DMS79 (cell line): ENCODE measurements at regions not wholly inside any gene's neighbourhood (a gene's known extent, or its start where the extent isn't known, plus 50 kb on each side); places are given as distances from the start of the nearest gene placed in this dataset.
"Not testable (repeated sequence)": the region's sequence is repeated elsewhere in the genome, so short reads cannot be mapped to it uniquely, and the experiment has no call there.

ENCODE experiments used
- DNase-seq: peaks from one replicate; lab custom pipeline; 2025; lab: John Stamatoyannopoulos, UW

- DNase-seq, result no peak
Observed at GRCh38 chr6:15898693-15899092, 230.2 kb upstream of the MYLIP start.

- DNase-seq, result no peak
Observed at GRCh38 chr6:15897063-15897876, 231.6 kb upstream of the MYLIP start.

- no peak for DNase-seq
Observed at GRCh38 chr6:15894973-15895725, 232.3 kb upstream of the DTNBP1 start.

- no peak for DNase-seq
Observed at GRCh38 chr6:15893556-15894253, 230.9 kb upstream of the DTNBP1 start.

GRCh38 chr6:15892369-15892768 is 229.5 kb upstream of the DTNBP1 start:
- DNase-seq, result no peak

GRCh38 chr6:15888798-15889772 is 226.3 kb upstream of the DTNBP1 start:
- no peak for DNase-seq

- no peak for DNase-seq
Observed at GRCh38 chr6:15887491-15888461, 224.9 kb upstream of the DTNBP1 start.

- DNase-seq, result no peak
Observed at GRCh38 chr6:15885624-15886023, 222.8 kb upstream of the DTNBP1 start.

GRCh38 chr6:15883593-15883992 is 220.8 kb upstream of the DTNBP1 start:
- not testable (repeated sequence) for DNase-seq

GRCh38 chr6:15882915-15883314 is 220.1 kb upstream of the DTNBP1 start:
- DNase-seq, result no peak

- DNase-seq, result no peak
Observed at GRCh38 chr6:15882345-15882744, 219.5 kb upstream of the DTNBP1 start.

GRCh38 chr6:15881150-15881549 is 218.3 kb upstream of the DTNBP1 start:
- DNase-seq, result no peak

- DNase-seq, result no peak
Observed at GRCh38 chr6:15880262-15880973, 217.6 kb upstream of the DTNBP1 start.

- DNase-seq, result no peak
Observed at GRCh38 chr6:15879371-15880261, 216.8 kb upstream of the DTNBP1 start.

- DNase-seq, result no peak
Observed at GRCh38 chr6:15877231-15877630, 214.4 kb upstream of the DTNBP1 start.

- no peak for DNase-seq
Observed at GRCh38 chr6:15876406-15876805, 213.6 kb upstream of the DTNBP1 start.

- DNase-seq, result no peak
Observed at GRCh38 chr6:15875797-15876196, 213.0 kb upstream of the DTNBP1 start.

- DNase-seq, result no peak
Observed at GRCh38 chr6:15874821-15875220, 212.0 kb upstream of the DTNBP1 start.

- DNase-seq, result no peak
Observed at GRCh38 chr6:15874326-15874725, 211.5 kb upstream of the DTNBP1 start.
